ENCODE measurements at regions not wholly inside any gene's neighbourhood (a gene's known extent, or its start where the extent isn't known, plus 50 kb on each side); places are given as distances from the start of the nearest gene placed in this dataset.
"Not testable (repeated sequence)": the region's sequence is repeated elsewhere in the genome, so short reads cannot be mapped to it uniquely, and the experiment has no call there.

DNA sequence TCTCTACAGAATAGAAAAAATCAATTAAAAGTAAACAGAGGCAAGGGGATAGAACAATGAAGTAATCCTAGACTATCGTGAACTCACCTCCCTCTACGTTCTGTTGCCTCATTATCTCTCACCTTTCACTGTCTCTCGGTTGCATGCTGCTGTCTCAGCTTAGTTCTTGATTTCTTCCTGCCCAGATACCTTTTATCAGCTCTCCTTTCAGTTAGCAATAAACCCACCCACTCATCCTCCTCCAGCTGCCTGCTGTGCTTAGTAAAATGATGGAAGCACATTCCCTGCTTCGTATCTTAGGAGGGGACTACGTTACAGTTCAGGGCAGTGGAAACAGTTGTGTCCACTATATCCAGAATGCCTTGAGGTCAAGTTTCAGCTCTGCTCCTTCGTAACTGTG, 1709.5 kb upstream of the AGA start:
- Histone ChIP-seq H3K27me3 (ENCODE audit: insufficient read depth, low read length) (no peaks in the 10 kb centered on the region), H3K4me1 (ENCODE audit: insufficient read depth, low read length) (no peaks in the 10 kb centered on the region), H3K36me3 (ENCODE audit: insufficient read depth, low read length) (no peaks in the 10 kb centered on the region), H3K27ac (ENCODE audit: low read depth, low read length) (no peak overlapping the region), H3K9me3 (ENCODE audit: insufficient read depth, low read depth, low read length) (no peaks in the 10 kb centered on the region), H3K4me3 (ENCODE audit: low read length) (no peak overlapping the region), H3K9ac (ENCODE audit: low read depth, low read length) (no peak overlapping the region)
- WGBS, result 78% methylated on average over 6 of the region's 6 CpGs

DNA sequence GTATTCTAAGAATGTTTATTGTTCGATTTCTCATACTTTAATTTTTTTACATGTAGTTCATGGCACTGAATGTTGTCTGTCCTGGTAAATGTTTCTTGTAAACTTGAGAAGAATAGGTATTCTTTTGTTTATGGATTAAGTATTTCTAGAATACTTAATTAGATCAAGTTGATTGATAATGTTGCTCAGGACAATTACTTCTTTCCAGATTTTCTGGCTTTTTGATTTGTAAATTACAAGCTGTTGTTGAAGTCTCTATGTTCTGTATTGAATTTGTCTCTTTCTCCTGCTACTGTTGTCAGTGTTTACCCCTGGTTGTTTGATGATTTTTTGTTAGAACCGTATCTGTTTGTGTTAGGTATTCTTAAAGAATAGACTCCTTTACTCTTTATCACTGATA, 1720.9 kb upstream of the AGA start:
- peaks cover 33% of the 10 kb centered on the region for H3K4me1 ChIP-seq (ENCODE audit: insufficient read depth, low read length)
- H3K36me3 ChIP-seq (ENCODE audit: insufficient read depth, low read length), result peaks cover 10% of the 10 kb centered on the region; the same call in 1 of the 2 replicates
- no peak overlapping the region for H3K27ac ChIP-seq (ENCODE audit: low read depth, low read length)
- no peak overlapping the region for H3K9ac ChIP-seq (ENCODE audit: low read depth, low read length)
- no peak overlapping the region for H3K4me3 ChIP-seq (ENCODE audit: low read length)
- no peaks in the 10 kb centered on the region for H3K27me3 ChIP-seq (ENCODE audit: insufficient read depth, low read length)
- H3K9me3 ChIP-seq (ENCODE audit: insufficient read depth, low read depth, low read length), result no peaks in the 10 kb centered on the region
- WGBS, result no CpG with 5 or more reads among the region's 2 CpGs

DNA sequence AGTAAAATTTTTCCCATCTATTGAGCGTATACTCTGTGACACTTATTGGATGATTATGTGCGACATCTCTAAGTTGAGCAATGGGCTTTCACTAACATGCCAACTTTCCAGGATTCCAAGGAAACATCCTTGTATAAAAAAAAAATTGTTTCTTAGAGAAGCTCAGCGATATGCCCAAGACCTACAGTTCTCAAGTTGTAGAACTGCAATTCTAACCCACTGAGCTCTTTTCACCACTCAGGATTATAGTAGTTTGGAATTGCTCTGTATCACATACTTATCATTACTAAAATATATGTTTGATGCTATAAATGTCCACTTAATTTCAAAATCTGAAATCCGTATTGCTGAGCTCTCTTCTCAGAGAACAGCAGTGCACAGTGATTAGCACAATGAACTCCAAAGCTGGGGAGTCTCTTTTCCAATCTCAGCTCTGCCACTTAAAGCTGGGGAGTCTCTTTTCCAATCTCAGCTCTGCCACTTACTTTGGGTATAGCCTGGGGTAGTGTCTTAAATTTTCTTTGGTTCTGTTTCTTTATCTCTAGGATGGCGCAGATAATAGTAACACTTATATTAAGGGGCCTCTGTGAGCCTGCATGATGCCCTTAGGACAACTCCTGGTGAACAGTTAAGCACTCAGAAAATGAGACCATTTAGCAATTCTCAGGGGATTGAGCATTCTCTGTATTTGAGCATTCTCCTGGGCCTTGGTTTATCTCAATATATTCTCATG, 1722.2 kb upstream of the AGA start:
- 95% methylated on average over 5 of the region's 5 CpGs for WGBS
- Histone ChIP-seq H3K4me3 (ENCODE audit: low read length) (peak overlapping the region; percentile 66), H3K27ac (ENCODE audit: low read depth, low read length) (peak overlapping the region; percentile 86; the same call in 1 of the 2 replicates), H3K36me3 (ENCODE audit: insufficient read depth, low read length) (peaks cover 10% of the 10 kb centered on the region; the same call in 1 of the 2 replicates), H3K9ac (ENCODE audit: low read depth, low read length) (0 out of 2 replicates have a peak overlapping the region, but pooled peaks have one; percentile 11), H3K9me3 (ENCODE audit: insufficient read depth, low read depth, low read length) (no peaks in the 10 kb centered on the region), H3K4me1 (ENCODE audit: insufficient read depth, low read length) (peaks cover 33% of the 10 kb centered on the region), H3K27me3 (ENCODE audit: insufficient read depth, low read length) (no peaks in the 10 kb centered on the region)

DNA sequence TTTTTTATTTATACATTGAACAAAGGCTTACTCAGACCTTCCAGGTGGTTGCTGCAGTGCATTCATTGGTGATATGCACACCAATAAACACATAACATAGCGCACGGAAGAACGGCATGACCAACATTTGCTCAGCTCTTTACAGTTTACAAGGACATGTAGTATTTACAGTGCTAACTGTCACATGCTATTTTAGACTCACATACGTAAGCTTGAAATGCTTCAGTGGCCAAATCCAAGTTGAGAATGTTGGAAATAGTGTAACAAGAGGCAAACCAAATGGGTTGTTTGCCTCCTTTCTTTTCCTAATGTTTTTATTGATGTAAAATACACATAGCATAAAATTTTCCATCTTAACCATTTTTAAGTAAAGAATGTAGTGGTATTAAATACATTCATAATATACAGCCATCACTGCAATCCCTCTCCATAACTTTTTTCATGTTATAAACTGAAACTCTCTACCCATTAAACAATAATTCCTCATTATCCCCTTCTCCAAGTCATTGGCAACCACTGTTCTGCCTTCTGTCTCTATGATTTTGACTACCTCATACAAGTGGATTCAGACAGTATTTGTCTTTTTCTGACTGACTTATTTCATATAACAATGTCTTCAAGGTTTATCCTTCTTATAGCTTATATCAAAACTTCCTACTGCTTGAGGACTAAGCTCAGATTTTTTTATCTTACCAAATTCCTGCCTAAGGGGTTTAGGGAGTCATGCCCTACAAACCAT, 1722.9 kb upstream of the AGA start:
- peaks cover 10% of the 10 kb centered on the region; the same call in 1 of the 2 replicates for H3K36me3 ChIP-seq (ENCODE audit: insufficient read depth, low read length)
- peaks cover 33% of the 10 kb centered on the region for H3K4me1 ChIP-seq (ENCODE audit: insufficient read depth, low read length)
- H3K9ac ChIP-seq (ENCODE audit: low read depth, low read length), result peak overlapping the region; percentile 66; the same call in 1 of the 2 replicates
- H3K9me3 ChIP-seq (ENCODE audit: insufficient read depth, low read depth, low read length), result no peaks in the 10 kb centered on the region
- H3K27ac ChIP-seq (ENCODE audit: low read depth, low read length), result peak overlapping the region; percentile 86
- no peaks in the 10 kb centered on the region for H3K27me3 ChIP-seq (ENCODE audit: insufficient read depth, low read length)
- 93% methylated on average over 4 of the region's 4 CpGs for WGBS
- H3K4me3 ChIP-seq (ENCODE audit: low read length), result peak overlapping the region; percentile 66

DNA sequence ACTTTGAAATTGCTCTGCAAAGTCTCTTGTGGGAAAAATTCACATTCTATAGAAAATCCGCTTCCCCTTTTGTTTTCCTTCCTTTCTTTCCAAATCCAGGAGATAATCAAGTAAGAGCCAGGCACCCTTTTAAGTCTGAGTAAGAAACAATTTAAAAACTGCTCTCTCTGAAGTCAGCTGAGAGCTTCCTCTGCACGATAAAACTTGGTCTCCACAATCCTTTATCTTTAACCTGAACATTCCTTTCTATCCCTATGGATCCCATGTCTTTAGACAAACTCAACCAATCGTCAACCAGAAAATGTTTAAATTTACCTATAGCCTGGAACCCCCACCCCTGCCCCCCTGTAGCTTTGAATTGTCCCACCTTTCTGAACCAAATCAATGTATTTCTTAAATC, 1723.6 kb upstream of the AGA start:
- no peaks in the 10 kb centered on the region for H3K27me3 ChIP-seq (ENCODE audit: insufficient read depth, low read length)
- 11% methylated on average over 3 of the region's 3 CpGs for WGBS
- peak overlapping the region; percentile 66 for H3K9ac ChIP-seq (ENCODE audit: low read depth, low read length)
- H3K4me1 ChIP-seq (ENCODE audit: insufficient read depth, low read length), result peaks cover 38% of the 10 kb centered on the region
- H3K9me3 ChIP-seq (ENCODE audit: insufficient read depth, low read depth, low read length), result no peaks in the 10 kb centered on the region
- peaks cover 10% of the 10 kb centered on the region; the same call in 1 of the 2 replicates for H3K36me3 ChIP-seq (ENCODE audit: insufficient read depth, low read length)
- peak overlapping the region; percentile 66 for H3K4me3 ChIP-seq (ENCODE audit: low read length)
- peak overlapping the region; percentile 86 for H3K27ac ChIP-seq (ENCODE audit: low read depth, low read length)

DNA sequence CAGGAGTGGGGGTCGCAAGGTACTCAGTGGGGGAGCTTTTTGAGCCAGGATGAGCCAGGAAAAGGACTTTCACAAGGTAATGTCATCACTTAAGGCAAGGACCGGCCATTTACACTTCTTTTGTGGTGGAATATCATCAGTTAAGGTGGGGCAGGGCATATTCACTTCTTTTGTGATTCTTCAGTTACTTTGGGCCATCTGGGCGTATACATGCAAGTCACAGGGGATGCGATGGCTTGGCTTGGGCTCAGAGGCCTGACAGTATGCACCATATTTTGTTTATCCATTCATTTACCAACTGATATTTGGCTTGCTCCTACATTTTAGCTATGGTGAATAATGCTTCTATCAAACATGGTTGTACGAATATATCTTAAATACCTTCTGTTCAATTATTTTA, 1728.1 kb upstream of the AGA start:
- Histone ChIP-seq H3K4me3 (ENCODE audit: low read length) (peak overlapping the region; percentile 66), H3K36me3 (ENCODE audit: insufficient read depth, low read length) (peaks cover 10% of the 10 kb centered on the region; the same call in 1 of the 2 replicates), H3K4me1 (ENCODE audit: insufficient read depth, low read length) (peaks cover 46% of the 10 kb centered on the region), H3K9ac (ENCODE audit: low read depth, low read length) (peak overlapping the region; percentile 83), H3K27ac (ENCODE audit: low read depth, low read length) (peak overlapping the region; percentile 94)
- H3K9me3 ChIP-seq (ENCODE audit: insufficient read depth, low read depth, low read length); H3K27me3 ChIP-seq (ENCODE audit: insufficient read depth, low read length): not testable (repeated sequence)
- 11% methylated on average over 3 of the region's 5 CpGs for WGBS

DNA sequence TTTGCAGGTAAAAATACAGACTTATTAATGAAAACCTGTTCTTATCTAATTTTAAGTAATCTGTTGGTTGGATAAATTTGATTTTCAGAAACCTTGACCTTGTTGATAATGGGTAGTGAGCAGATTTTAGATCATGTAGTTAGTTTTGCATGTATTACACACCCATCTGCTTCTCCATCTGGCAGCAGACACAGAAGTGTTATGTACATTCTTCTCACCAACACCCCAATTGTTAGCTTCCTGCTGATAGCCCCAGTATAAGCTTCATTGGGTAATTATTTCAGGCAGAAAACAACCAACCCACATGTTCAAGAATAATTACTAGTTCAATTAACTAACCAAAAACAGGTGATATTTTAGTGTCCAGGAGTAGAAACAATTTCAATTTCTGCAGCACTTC, 1740.5 kb upstream of the AGA start:
- peaks cover 9% of the 10 kb centered on the region; the same call in 1 of the 2 replicates for H3K9me3 ChIP-seq (ENCODE audit: insufficient read depth, low read depth, low read length)
- H3K36me3 ChIP-seq (ENCODE audit: insufficient read depth, low read length), result no peaks in the 10 kb centered on the region
- no peak overlapping the region for H3K4me3 ChIP-seq (ENCODE audit: low read length)
- no peak overlapping the region for H3K9ac ChIP-seq (ENCODE audit: low read depth, low read length)
- no peak overlapping the region for H3K27ac ChIP-seq (ENCODE audit: low read depth, low read length)
- no peaks in the 10 kb centered on the region for H3K4me1 ChIP-seq (ENCODE audit: insufficient read depth, low read length)
- H3K27me3 ChIP-seq (ENCODE audit: insufficient read depth, low read length), result no peaks in the 10 kb centered on the region

DNA sequence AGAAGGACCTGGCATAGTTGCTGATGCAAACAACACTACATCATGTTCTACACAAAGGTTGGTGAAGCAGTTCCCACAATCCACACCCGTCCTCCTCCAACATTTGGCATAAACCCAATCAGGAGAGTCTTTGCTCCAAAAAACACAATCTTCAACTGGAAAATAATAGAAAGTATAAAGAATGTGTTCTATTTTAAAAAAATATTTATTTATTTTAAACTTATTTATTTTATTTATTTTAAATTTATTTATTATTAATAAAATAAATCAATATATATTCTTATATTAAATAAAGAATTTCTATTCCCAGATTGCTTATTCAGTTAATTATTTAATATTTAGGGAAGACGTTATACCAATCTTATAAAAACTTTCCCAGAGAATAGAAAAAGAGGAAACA, 1753.7 kb upstream of the AGA start:
- Histone ChIP-seq H3K4me3 (ENCODE audit: low read length) (no peak overlapping the region), H3K27ac (ENCODE audit: low read depth, low read length) (no peak overlapping the region), H3K36me3 (ENCODE audit: insufficient read depth, low read length) (no peaks in the 10 kb centered on the region), H3K9me3 (ENCODE audit: insufficient read depth, low read depth, low read length) (no peaks in the 10 kb centered on the region), H3K27me3 (ENCODE audit: insufficient read depth, low read length) (no peaks in the 10 kb centered on the region), H3K4me1 (ENCODE audit: insufficient read depth, low read length) (0 out of 2 replicates have a peak, but pooled peaks cover 3% of the 10 kb centered on the region), H3K9ac (ENCODE audit: low read depth, low read length) (no peak overlapping the region)
- WGBS, result 100% methylated on average over 1 of the region's 2 CpGs

DNA sequence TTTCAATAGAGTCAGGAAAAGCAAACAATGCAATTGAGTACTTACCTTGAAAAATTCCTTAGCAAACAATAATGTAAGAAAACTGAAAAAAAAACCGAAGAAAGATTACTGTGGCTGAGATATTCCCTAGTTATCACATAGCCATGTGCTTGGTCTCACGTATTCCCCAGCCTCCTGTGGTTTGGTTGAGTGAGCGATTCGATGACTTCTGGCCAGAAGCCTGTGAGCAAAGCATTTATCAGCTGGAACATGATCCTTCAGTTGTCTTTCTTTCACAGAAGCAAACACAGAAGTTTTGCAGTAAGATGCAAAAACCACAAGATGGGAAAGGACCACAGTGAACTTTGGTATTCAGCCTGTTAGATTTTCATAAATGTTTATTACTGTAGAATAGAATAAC, 1754.3 kb upstream of the AGA start:
- no peak overlapping the region for H3K4me3 ChIP-seq (ENCODE audit: low read length)
- no peaks in the 10 kb centered on the region for H3K9me3 ChIP-seq (ENCODE audit: insufficient read depth, low read depth, low read length)
- 0 out of 2 replicates have a peak, but pooled peaks cover 3% of the 10 kb centered on the region for H3K4me1 ChIP-seq (ENCODE audit: insufficient read depth, low read length)
- H3K9ac ChIP-seq (ENCODE audit: low read depth, low read length), result no peak overlapping the region
- WGBS, result 79% methylated on average over 4 of the region's 4 CpGs
- no peaks in the 10 kb centered on the region for H3K36me3 ChIP-seq (ENCODE audit: insufficient read depth, low read length)
- H3K27ac ChIP-seq (ENCODE audit: low read depth, low read length), result no peak overlapping the region
- no peaks in the 10 kb centered on the region for H3K27me3 ChIP-seq (ENCODE audit: insufficient read depth, low read length)

DNA sequence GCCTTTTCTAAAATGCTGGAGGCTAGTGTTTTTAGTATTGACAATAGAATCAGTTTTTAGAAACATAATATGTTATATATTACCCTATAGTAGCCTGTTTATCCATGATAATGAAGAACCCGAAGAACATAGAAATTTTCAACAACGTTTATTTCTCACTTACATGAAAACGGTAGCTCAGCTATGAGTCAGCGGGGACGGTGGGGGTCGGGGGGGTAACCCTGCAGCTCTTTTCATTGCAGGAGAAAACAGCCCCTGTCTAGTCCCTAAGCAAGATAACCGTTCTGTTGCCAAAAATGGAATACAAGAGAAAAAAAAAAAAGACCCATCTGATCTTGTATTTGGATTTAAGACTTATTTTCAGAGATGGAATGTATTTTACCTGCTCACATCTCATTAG, 1758.4 kb upstream of the AGA start:
- Histone ChIP-seq H3K9me3 (ENCODE audit: insufficient read depth, low read depth, low read length) (no peaks in the 10 kb centered on the region), H3K4me1 (ENCODE audit: insufficient read depth, low read length) (0 out of 2 replicates have a peak, but pooled peaks cover 3% of the 10 kb centered on the region), H3K36me3 (ENCODE audit: insufficient read depth, low read length) (no peaks in the 10 kb centered on the region), H3K9ac (ENCODE audit: low read depth, low read length) (no peak overlapping the region), H3K27ac (ENCODE audit: low read depth, low read length) (no peak overlapping the region), H3K27me3 (ENCODE audit: insufficient read depth, low read length) (no peaks in the 10 kb centered on the region), H3K4me3 (ENCODE audit: low read length) (no peak overlapping the region)
- 91% methylated on average over 7 of the region's 7 CpGs for WGBS

DNA sequence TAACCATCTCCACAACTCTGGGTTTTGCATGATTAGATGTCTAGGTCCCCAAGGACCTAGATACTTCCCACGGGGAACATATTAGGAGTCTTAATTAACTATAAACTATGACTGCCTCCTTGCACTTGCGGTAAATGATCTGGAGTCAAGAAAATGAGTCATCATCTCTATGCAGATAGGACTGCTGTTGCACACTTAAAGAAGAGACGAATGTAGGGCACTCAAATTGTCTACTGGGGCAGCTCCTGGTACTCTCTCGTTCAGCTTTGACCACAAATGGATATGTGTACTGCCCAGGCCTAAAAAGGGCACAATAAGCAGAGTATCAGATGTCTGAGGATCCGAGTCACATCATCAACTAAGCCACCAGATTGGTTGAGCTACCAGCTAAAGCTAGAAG, 1783.4 kb upstream of the AGA start:
- Histone ChIP-seq H3K9ac (ENCODE audit: low read depth, low read length) (no peak overlapping the region), H3K27ac (ENCODE audit: low read depth, low read length) (no peak overlapping the region), H3K4me3 (ENCODE audit: low read length) (no peak overlapping the region), H3K4me1 (ENCODE audit: insufficient read depth, low read length) (no peaks in the 10 kb centered on the region), H3K9me3 (ENCODE audit: insufficient read depth, low read depth, low read length) (no peaks in the 10 kb centered on the region), H3K27me3 (ENCODE audit: insufficient read depth, low read length) (no peaks in the 10 kb centered on the region), H3K36me3 (ENCODE audit: insufficient read depth, low read length) (no peaks in the 10 kb centered on the region)
- WGBS, result 90% methylated on average over 5 of the region's 5 CpGs

All from HUES64 (cell line).